H7 (cell line): ENCODE measurements at regions not wholly inside any gene's neighbourhood (a gene's known extent, or its start where the extent isn't known, plus 50 kb on each side); places are given as distances from the start of the nearest gene placed in this dataset.
"Not testable (repeated sequence)": the region's sequence is repeated elsewhere in the genome, so short reads cannot be mapped to it uniquely, and the experiment has no call there.

Source experiments
- DNase-seq: peaks from one replicate; pipeline ENCODE4 v3.0.0; 2012
- H3K27me3 ChIP-seq: 2 replicates; pipeline ENCODE4 v1.6.0; 2011; ENCODE audit warnings: mild to moderate bottlenecking, low read length; ENCODE audit not compliant: control insufficient read depth, insufficient read depth
- H3K36me3 ChIP-seq: replicated peaks from 2 replicates; pipeline ENCODE4 v1.5.1; 2011; ENCODE audit warnings: low read length; ENCODE audit not compliant: control insufficient read depth, insufficient read depth
- H3K4me3 ChIP-seq: 2 replicates; pipeline ENCODE4 v1.5.1; 2011; ENCODE audit warnings: low read depth, mild to moderate bottlenecking, control low read depth, low read length, moderate library complexity; ENCODE audit not compliant: insufficient read depth

GRCh38 chr18:71431171-71431570 is 1113.0 kb downstream of the CBLN2 start:
- H3K4me3 ChIP-seq = no peak overlapping the region
- H3K36me3 ChIP-seq = no peaks in the 10 kb centered on the region
- no peaks in the 10 kb centered on the region for H3K27me3 ChIP-seq
- no peak for DNase-seq

GRCh38 chr18:71426441-71426840 is 1117.7 kb downstream of the CBLN2 start:
- no peak overlapping the region for H3K4me3 ChIP-seq
- DNase-seq = no peak
- H3K27me3 ChIP-seq = no peaks in the 10 kb centered on the region
- H3K36me3 ChIP-seq = no peaks in the 10 kb centered on the region

GRCh38 chr18:71405169-71405809 is 1116.4 kb downstream of the SOCS6 start:
- no peak for DNase-seq
- Histone ChIP-seq H3K27me3 (no peaks in the 10 kb centered on the region), H3K4me3 (no peak overlapping the region), H3K36me3 (no peaks in the 10 kb centered on the region)

- no peak overlapping the region for H3K4me3 ChIP-seq
- no peaks in the 10 kb centered on the region for H3K36me3 ChIP-seq
- DNase-seq = no peak
- H3K27me3 ChIP-seq = no peaks in the 10 kb centered on the region
Observed at GRCh38 chr18:71403501-71403900, 1114.7 kb downstream of the SOCS6 start.

- Histone ChIP-seq H3K36me3 (no peaks in the 10 kb centered on the region), H3K4me3 (no peak overlapping the region), H3K27me3 (no peaks in the 10 kb centered on the region)
- DNase-seq = peak; percentile 2
Observed at GRCh38 chr18:71398531-71398930, 1109.7 kb downstream of the SOCS6 start.

- H3K27me3 ChIP-seq = no peaks in the 10 kb centered on the region
- H3K4me3 ChIP-seq = no peak overlapping the region
- DNase-seq = no peak
- no peaks in the 10 kb centered on the region for H3K36me3 ChIP-seq
Observed at GRCh38 chr18:71388148-71388547, 1099.3 kb downstream of the SOCS6 start.

- DNase-seq = peak; percentile 4
- H3K27me3 ChIP-seq = no peaks in the 10 kb centered on the region
- no peaks in the 10 kb centered on the region for H3K36me3 ChIP-seq
- H3K4me3 ChIP-seq = no peak overlapping the region
Observed at GRCh38 chr18:71374294-71375000, 1085.6 kb downstream of the SOCS6 start.

- Histone ChIP-seq H3K36me3 (no peaks in the 10 kb centered on the region), H3K27me3 (no peaks in the 10 kb centered on the region), H3K4me3 (no peak overlapping the region)
- no peak for DNase-seq
Observed at GRCh38 chr18:71371951-71372605, 1083.2 kb downstream of the SOCS6 start.

- DNase-seq = no peak
- H3K4me3 ChIP-seq = no peak overlapping the region
- no peaks in the 10 kb centered on the region for H3K36me3 ChIP-seq
- no peaks in the 10 kb centered on the region for H3K27me3 ChIP-seq
Observed at GRCh38 chr18:71370671-71371445, 1082.0 kb downstream of the SOCS6 start.

GRCh38 chr18:71370095-71370494 is 1081.2 kb downstream of the SOCS6 start:
- no peaks in the 10 kb centered on the region for H3K27me3 ChIP-seq
- no peak for DNase-seq

GRCh38 chr18:71362140-71362539 is 1073.3 kb downstream of the SOCS6 start:
- H3K27me3 ChIP-seq = no peaks in the 10 kb centered on the region
- no peak for DNase-seq
- H3K4me3 ChIP-seq = no peak overlapping the region
- H3K36me3 ChIP-seq = no peaks in the 10 kb centered on the region

More at GRCh38 chr18:71370095-71370494, 1081.2 kb downstream of the SOCS6 start:
- H3K36me3 ChIP-seq = no peaks in the 10 kb centered on the region
- H3K4me3 ChIP-seq = no peak overlapping the region

GRCh38 chr18:71355599-71355998 is 1066.8 kb downstream of the SOCS6 start:
- H3K4me3 ChIP-seq, DNase-seq, H3K27me3 ChIP-seq, H3K36me3 ChIP-seq: not testable (repeated sequence)

GRCh38 chr18:71352618-71353017 is 1063.8 kb downstream of the SOCS6 start:
- DNase-seq = no peak
- Histone ChIP-seq H3K27me3 (no peaks in the 10 kb centered on the region), H3K36me3 (no peaks in the 10 kb centered on the region), H3K4me3 (no peak overlapping the region)

- Histone ChIP-seq H3K27me3 (no peaks in the 10 kb centered on the region), H3K4me3 (no peak overlapping the region), H3K36me3 (no peaks in the 10 kb centered on the region)
- no peak for DNase-seq
Observed at GRCh38 chr18:71336576-71337210, 1047.8 kb downstream of the SOCS6 start.
